SK-N-SH (cell line): ENCODE measurements at regions not wholly inside any gene's neighbourhood (a gene's known extent, or its start where the extent isn't known, plus 50 kb on each side); places are given as distances from the start of the nearest gene placed in this dataset.

Experiments used
- ELF1 ChIP-seq: IDR thresholded peaks from 2 replicates; pipeline ENCODE4 v1.4.0; 2012
- EZH2phosphoT487 ChIP-seq: fragments of 200-600 bp; sonication (generic); IDR thresholded peaks from 2 replicates; pipeline ENCODE4 v1.6.1; 2017; ENCODE audit warnings: low read depth, mixed run types, mild to moderate bottlenecking, antibody characterized with exemption, moderate library complexity, borderline replicate concordance
- GABPA ChIP-seq: IDR thresholded peaks from 2 replicates; pipeline ENCODE4 v1.4.0; 2012; ENCODE audit warnings: low read depth, mild to moderate bottlenecking
- JUND ChIP-seq: IDR thresholded peaks from 2 replicates; pipeline ENCODE4 v1.4.0; 2012
- MAX ChIP-seq: IDR thresholded peaks from 2 replicates; pipeline ENCODE4 v1.4.0; 2012; ENCODE audit warnings: low read depth
- TAF1 ChIP-seq: IDR thresholded peaks from 2 replicates; pipeline ENCODE4 v1.6.1; 2012; ENCODE audit warnings: low read depth, mild to moderate bottlenecking, low read length, moderate library complexity, borderline replicate concordance
- TCF12 ChIP-seq: IDR thresholded peaks from 2 replicates; pipeline ENCODE4 v1.4.0; 2012
- USF1 ChIP-seq: IDR thresholded peaks from 2 replicates; pipeline ENCODE4 v1.4.0; 2012; ENCODE audit warnings: low read depth, borderline replicate concordance
- YY1 ChIP-seq: IDR thresholded peaks from 2 replicates; pipeline ENCODE4 v1.4.0; 2012; ENCODE audit warnings: low read depth, mild to moderate bottlenecking
- TF ChIP-seq, protein P1 (sequence below): fragments of 200-600 bp; sonication (generic); IDR thresholded peaks from 2 replicates; pipeline ENCODE4 v1.6.1; 2017; ENCODE audit warnings: antibody characterized with exemption, mild to moderate bottlenecking, moderate library complexity

- TF ChIP-seq, protein P1, sequence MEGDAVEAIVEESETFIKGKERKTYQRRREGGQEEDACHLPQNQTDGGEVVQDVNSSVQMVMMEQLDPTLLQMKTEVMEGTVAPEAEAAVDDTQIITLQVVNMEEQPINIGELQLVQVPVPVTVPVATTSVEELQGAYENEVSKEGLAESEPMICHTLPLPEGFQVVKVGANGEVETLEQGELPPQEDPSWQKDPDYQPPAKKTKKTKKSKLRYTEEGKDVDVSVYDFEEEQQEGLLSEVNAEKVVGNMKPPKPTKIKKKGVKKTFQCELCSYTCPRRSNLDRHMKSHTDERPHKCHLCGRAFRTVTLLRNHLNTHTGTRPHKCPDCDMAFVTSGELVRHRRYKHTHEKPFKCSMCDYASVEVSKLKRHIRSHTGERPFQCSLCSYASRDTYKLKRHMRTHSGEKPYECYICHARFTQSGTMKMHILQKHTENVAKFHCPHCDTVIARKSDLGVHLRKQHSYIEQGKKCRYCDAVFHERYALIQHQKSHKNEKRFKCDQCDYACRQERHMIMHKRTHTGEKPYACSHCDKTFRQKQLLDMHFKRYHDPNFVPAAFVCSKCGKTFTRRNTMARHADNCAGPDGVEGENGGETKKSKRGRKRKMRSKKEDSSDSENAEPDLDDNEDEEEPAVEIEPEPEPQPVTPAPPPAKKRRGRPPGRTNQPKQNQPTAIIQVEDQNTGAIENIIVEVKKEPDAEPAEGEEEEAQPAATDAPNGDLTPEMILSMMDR: no peak
- TF ChIP-seq YY1: no peak
- TF ChIP-seq GABPA: no peak
- TF ChIP-seq TAF1: no peak
- no peak for TF ChIP-seq USF1
- no peak for TF ChIP-seq TCF12
- no peak for TF ChIP-seq ELF1
- TF ChIP-seq JUND: no peak
- no peak for TF ChIP-seq EZH2phosphoT487
- TF ChIP-seq MAX: no peak
Measured at GRCh38 chr9:15369238-15369637, 53.4 kb upstream of the SNAPC3 start.
